IPS DF 6.9 (cell line): ENCODE measurements at regions not wholly inside any gene's neighbourhood (a gene's known extent, or its start where the extent isn't known, plus 50 kb on each side); places are given as distances from the start of the nearest gene placed in this dataset.

Experiments
- DNase-seq: peaks from one replicate; pipeline ENCODE4 v3.0.0-alpha.2; 2013; ENCODE audit warnings: low read depth, low spot score
- H3K27ac ChIP-seq: one replicate; pipeline ENCODE4 v1.5.1; 2013; ENCODE audit warnings: low read length, control low read depth
- H3K27me3 ChIP-seq: 2 replicates; pipeline ENCODE4 v1.6.1; 2013; ENCODE audit warnings: mild to moderate bottlenecking, low read length; ENCODE audit not compliant: control insufficient read depth, insufficient read depth
- H3K36me3 ChIP-seq: 2 replicates; pipeline ENCODE4 v1.6.1; 2013; ENCODE audit warnings: low read length; ENCODE audit not compliant: control insufficient read depth, insufficient read depth
- H3K4me1 ChIP-seq: 2 replicates; pipeline ENCODE4 v1.6.1; 2013; ENCODE audit warnings: low read length; ENCODE audit not compliant: control insufficient read depth, insufficient read depth
- H3K4me3 ChIP-seq: 2 replicates; pipeline ENCODE4 v1.5.1; 2013; ENCODE audit warnings: mild to moderate bottlenecking, low read length
- H3K9me3 ChIP-seq: 2 replicates; pipeline ENCODE4 v1.6.1; 2013; ENCODE audit warnings: low read length, inconsistent platforms; ENCODE audit not compliant: control insufficient read depth, insufficient read depth
- WGBS: extraction: QIAGEN DNeasy Blood & Tissue Kit; methylation state at CpG from one replicate; pipeline ENCODE4 v1.1.7; 2013; ENCODE audit warnings: mixed read lengths, missing lambda C conversion rate; ENCODE audit not compliant: insufficient read length, insufficient coverage; 5-methylcytosine and 5-hydroxymethylcytosine counted together

DNA sequence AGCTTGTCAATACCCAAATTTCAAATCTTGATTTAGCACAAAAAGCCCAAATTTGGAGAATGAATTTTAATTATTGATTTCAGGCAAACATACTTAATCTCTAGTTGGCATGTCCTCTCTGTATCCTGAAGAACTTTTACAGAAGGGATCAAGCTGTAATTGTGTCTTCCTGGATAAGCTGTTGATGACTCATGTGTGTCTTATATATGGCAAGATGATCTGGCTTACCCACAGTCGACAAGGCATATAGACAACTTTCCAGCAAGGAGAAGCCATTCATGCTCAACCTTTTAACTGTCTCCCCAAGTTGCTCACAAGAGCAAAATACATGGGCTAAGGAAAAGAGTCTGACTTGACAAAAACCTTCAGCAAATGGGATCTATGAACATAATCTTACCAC lies 112.5 kb upstream of the SLCO6A1 start:
- no peak for DNase-seq
- Histone ChIP-seq H3K27ac (no peak overlapping the region), H3K9me3 (no peaks in the 10 kb centered on the region), H3K4me3 (no peak overlapping the region), H3K27me3 (no peaks in the 10 kb centered on the region), H3K36me3 (no peaks in the 10 kb centered on the region), H3K4me1 (no peaks in the 10 kb centered on the region)
- WGBS, result no CpG with 5 or more reads among the region's 1 CpG

DNA sequence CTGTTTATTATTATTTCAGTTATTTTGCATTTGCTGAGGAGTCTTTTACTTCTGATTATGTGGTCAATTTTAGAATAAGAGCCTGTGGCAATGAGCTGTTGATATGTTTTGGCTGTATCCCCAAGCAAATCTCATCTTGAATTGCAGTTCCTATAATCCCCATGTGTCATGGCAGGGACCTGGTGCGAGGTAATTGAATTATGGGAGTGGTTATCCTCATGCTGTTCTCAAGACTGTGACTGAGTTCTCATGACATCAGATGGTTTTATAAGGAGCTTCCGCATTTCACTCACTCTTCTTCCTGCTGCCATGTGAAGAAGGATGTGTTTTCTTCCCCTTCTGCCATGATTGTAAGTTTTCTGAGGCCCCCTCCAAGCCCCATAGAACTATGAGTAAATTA lies 114.9 kb upstream of the SLCO6A1 start:
- H3K27ac ChIP-seq, result no peak overlapping the region
- no peaks in the 10 kb centered on the region for H3K9me3 ChIP-seq
- H3K4me3 ChIP-seq, result no peak overlapping the region
- H3K4me1 ChIP-seq, result no peaks in the 10 kb centered on the region
- DNase-seq, result no peak
- no CpG with 5 or more reads among the region's 2 CpGs for WGBS
- H3K27me3 ChIP-seq, result no peaks in the 10 kb centered on the region
- H3K36me3 ChIP-seq, result no peaks in the 10 kb centered on the region

DNA sequence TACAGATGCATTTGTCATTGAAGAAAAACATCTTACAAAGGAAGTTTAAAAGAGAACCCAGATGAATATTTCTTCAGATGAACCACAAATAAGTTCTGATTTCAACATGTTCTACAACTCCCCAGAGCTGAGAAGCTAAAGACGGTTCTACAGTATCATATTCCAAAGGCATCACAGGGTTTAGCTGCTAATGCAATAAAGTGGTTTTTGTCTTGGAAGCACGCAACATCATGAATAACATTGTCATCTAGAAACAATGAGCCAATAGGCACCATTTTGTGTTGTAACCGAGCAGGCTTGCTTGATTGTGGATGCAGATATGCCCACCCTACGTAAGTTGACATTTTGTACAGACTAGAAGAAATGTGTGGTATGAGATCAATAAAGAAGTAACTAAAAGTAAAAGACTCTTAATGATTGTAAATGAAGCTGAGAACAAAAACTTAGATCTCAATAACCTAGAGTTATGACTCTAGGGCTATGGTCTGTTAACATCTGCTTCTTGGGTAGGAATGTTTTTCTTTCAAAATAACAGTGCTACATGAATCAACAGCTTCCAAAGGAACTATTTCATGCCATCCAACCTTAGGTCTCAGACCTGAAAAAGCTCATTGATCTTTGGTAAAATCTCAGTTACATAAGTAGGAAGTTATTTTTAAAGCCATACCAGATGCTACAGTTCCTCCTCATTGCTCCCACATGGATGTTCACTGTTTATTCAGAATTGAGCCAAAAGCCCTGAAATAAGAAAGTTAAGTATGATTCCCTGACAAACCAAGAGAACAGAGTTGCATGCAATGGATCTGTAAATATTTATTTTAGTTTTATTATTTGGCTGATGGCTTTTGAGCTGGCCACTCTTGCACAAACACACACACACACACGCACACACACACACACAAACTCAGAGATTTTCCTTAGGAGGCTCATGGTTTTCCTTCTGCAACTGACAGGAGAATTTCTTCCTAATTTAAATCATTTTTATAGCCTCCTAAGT lies 118.7 kb upstream of the SLCO6A1 start:
- no peaks in the 10 kb centered on the region for H3K36me3 ChIP-seq
- no peaks in the 10 kb centered on the region for H3K27me3 ChIP-seq
- H3K9me3 ChIP-seq, result no peaks in the 10 kb centered on the region
- WGBS, result no CpG with 5 or more reads among the region's 5 CpGs
- DNase-seq, result no peak
- H3K4me1 ChIP-seq, result no peaks in the 10 kb centered on the region
- no peak overlapping the region for H3K4me3 ChIP-seq
- no peak overlapping the region for H3K27ac ChIP-seq

DNA sequence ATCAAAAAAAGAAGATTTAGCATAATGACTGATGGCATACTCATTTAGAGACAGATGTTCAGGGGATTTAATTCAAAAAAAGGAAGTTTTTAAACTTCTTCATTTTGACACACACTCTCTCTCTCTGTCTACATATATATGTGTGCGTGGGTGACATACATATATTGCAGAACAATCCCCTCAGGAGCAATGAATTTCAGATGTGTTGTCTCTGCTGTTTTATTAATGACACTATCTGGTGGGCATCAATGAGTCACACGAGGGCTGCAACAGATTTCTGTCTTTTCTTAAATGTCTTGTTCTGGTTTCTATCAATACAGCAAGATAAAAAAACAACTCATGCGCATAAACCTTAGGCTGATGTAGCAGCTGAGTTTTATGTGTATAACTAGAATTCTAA lies 123.5 kb upstream of the SLCO6A1 start:
- Histone ChIP-seq H3K27ac (no peak overlapping the region), H3K4me1 (no peaks in the 10 kb centered on the region), H3K9me3 (no peaks in the 10 kb centered on the region), H3K4me3 (no peak overlapping the region), H3K36me3 (no peaks in the 10 kb centered on the region), H3K27me3 (no peaks in the 10 kb centered on the region)
- no peak for DNase-seq
- WGBS, result no CpG with 5 or more reads among the region's 3 CpGs

DNA sequence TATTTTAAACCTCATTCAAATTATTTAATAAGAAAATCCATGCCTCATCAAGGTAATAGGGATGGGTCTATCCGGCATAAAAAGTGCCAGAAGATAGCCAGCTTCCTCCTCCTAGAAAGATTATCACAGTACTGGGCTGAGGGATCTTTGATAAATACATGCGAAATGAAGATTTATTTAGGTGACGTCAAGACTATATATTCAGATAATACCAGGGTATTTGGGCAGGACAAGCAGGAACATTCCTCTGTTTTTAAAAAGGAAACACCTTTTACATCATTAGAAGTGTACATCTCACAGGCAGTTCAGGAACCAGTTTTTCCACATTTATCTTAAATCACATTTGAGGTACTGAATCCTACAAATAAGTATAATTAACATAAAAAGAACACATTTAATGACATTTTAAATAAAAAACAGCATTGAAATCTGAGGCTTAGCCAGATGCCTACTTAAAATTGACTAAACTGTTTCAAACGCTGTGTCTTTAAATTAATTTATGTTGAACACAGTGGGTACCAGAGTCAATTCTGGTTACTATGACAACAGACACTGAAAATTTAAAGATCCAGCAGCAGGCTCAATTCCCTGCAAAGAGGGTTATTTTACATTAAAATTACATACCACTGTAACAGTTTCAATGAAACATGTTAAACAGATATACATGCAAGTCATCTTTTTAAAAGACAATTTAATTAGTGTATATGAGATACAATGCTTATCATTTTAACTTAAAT lies 124.7 kb upstream of the SLCO6A1 start:
- H3K9me3 ChIP-seq, result no peaks in the 10 kb centered on the region
- no peak overlapping the region for H3K4me3 ChIP-seq
- no peaks in the 10 kb centered on the region for H3K27me3 ChIP-seq
- no peaks in the 10 kb centered on the region for H3K4me1 ChIP-seq
- no CpG with 5 or more reads among the region's 4 CpGs for WGBS
- H3K36me3 ChIP-seq, result no peaks in the 10 kb centered on the region
- no peak for DNase-seq
- no peak overlapping the region for H3K27ac ChIP-seq

DNA sequence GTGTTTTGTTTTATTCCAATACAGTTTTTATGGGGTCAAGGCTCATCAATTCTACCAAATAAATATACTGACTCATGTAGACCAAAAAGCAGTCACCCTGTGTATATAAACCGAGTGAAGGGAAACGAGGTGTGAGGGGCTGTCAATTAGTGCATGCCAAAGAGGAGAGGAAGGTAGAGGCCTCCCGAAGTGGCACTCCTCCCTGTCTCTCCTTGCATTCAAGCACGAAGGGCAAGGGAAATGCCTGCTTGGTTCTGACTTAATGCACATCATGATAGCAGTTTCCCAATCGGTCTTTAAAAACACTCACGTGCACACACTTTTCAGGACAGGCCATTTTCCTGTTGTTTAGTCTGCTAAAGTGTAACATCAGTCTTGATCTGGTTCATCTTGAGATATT lies 125.6 kb upstream of the SLCO6A1 start:
- no peaks in the 10 kb centered on the region for H3K4me1 ChIP-seq
- no peaks in the 10 kb centered on the region for H3K9me3 ChIP-seq
- H3K4me3 ChIP-seq, result no peak overlapping the region
- no peak for DNase-seq
- H3K27ac ChIP-seq, result no peak overlapping the region
- H3K36me3 ChIP-seq, result no peaks in the 10 kb centered on the region
- H3K27me3 ChIP-seq, result no peaks in the 10 kb centered on the region
- WGBS, result no CpG with 5 or more reads among the region's 6 CpGs

DNA sequence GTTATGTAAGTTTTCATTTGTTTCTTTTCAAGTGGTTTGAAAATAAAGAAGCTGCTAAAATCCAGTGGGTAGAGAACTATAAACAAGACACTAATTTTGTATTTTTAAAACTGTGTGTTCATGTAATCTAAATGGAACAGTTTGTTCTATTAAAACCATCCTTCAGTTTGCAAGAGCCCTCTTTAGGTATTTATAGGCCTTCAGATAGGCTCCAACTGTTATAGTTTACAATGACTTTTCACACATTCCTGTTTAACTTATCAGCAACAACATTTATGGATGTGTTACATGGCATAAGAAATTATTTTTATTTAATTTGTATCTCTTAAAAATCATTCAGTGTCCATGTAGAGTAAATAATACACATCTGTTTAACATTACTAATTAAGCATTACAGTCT lies 126.7 kb upstream of the SLCO6A1 start:
- Histone ChIP-seq H3K27me3 (no peaks in the 10 kb centered on the region), H3K9me3 (no peaks in the 10 kb centered on the region), H3K4me1 (no peaks in the 10 kb centered on the region), H3K36me3 (no peaks in the 10 kb centered on the region), H3K27ac (no peak overlapping the region), H3K4me3 (no peak overlapping the region)
- DNase-seq, result no peak

DNA sequence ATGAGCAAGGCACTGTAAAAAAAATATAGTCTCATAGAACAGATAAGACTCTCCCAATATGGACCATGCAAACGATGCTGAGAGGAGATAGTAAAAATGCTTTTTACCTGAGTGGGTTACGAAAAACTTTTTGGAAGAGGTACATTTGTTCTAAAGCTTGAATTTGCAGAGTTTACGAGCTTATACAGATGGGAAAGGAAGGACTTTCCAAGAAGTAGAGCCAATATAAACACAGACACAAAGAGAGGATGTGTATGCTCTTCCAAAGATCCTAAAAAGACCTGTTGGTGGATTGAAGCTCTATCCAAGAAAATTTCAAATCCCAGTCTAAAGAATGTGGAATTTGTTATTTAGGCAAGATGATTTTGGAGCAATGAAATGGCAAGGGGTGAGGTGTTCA lies 127.1 kb upstream of the SLCO6A1 start:
- no peaks in the 10 kb centered on the region for H3K9me3 ChIP-seq
- H3K4me1 ChIP-seq, result no peaks in the 10 kb centered on the region
- no peak for DNase-seq
- no peaks in the 10 kb centered on the region for H3K27me3 ChIP-seq
- no peak overlapping the region for H3K4me3 ChIP-seq
- no CpG with 5 or more reads among the region's 3 CpGs for WGBS
- no peaks in the 10 kb centered on the region for H3K36me3 ChIP-seq
- no peak overlapping the region for H3K27ac ChIP-seq

DNA sequence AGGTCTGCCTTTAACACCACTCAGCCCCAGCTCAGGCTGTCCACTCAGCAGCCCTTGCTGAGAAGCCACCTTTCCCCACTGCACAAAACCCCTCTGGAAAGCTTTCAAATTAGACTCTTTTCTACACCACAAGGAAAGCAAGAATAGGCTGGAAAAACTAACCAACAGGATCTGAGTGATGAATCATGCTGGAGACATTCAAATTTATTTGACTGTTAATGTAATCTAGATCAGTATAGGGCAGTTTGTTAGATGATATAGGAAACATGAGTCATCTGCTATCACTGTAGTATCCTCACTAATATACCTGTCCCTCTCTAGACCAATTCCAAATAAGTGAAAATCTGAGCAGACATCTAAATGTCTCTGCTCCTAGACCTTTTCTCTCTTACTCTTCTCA lies 127.8 kb upstream of the PAM start:
- Histone ChIP-seq H3K4me1 (no peaks in the 10 kb centered on the region), H3K36me3 (no peaks in the 10 kb centered on the region), H3K9me3 (no peaks in the 10 kb centered on the region), H3K4me3 (no peak overlapping the region), H3K27me3 (no peaks in the 10 kb centered on the region), H3K27ac (no peak overlapping the region)
- DNase-seq, result no peak

DNA sequence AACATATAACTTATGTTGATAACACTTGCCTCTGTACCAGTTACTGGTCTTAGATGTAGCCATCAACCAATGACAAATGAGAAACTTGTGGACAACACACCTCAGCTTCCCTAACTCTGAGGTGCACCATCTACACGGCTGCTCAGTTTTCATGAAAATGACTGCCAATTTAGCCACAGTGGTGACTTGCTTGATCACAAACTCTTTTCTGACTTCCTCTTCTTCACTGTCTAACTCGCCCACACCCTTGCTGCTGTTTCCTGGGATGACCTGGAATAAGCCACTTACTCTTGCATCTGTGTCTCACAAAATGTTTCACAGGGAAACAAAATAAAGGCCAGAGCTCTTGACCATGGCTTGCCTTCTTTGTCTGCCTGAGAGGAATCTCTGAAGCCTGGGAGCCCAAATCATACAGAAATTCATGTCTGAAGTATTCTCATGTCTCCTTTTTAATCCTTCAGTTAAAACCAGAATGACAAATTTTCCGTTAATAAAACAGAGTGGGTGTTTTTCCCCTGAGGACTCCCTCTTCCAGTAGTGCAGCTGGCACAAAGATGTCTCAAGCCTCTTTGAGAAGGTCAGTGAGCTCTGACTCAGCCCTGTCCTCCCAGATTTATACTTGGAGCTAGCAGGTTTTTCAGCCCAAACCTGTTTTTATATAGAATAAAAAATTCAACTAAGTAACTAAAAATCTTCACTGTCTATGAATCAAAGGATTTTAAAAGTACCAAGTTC lies 126.5 kb upstream of the PAM start:
- no peak overlapping the region for H3K27ac ChIP-seq
- H3K27me3 ChIP-seq, result no peaks in the 10 kb centered on the region
- no peaks in the 10 kb centered on the region for H3K36me3 ChIP-seq
- WGBS, result no CpG with 5 or more reads among the region's 3 CpGs
- H3K4me3 ChIP-seq, result no peak overlapping the region
- no peak for DNase-seq
- no peaks in the 10 kb centered on the region for H3K4me1 ChIP-seq
- no peaks in the 10 kb centered on the region for H3K9me3 ChIP-seq
